ENCODE measurements at regions not wholly inside any gene's neighbourhood (a gene's known extent, or its start where the extent isn't known, plus 50 kb on each side); places are given as distances from the start of the nearest gene placed in this dataset.

GRCh38 chr2:36302911-36303310, 52.7 kb upstream of the CRIM1 start:
- Histone ChIP-seq H2AFZ (ENCODE audit: insufficient read depth, low read depth, low read length, poor library complexity, severe bottlenecking) (no peak overlapping the region), H3K27ac (ENCODE audit: low read depth in 1 of 2, low read length in 2 of 2) (no peak overlapping the region), H4K20me1 (ENCODE audit: insufficient read depth, low read length) (no peaks in the 10 kb centered on the region), H3K4me1 (ENCODE audit: control insufficient read depth in 1 of 2, insufficient read depth in 2 of 2, low read length in 2 of 2) (no peaks in the 10 kb centered on the region), H3K79me2 (ENCODE audit: insufficient read depth, low read length) (no peaks in the 10 kb centered on the region), H3K9me3 (replicated peaks in 1 of 2; ENCODE audit: control insufficient read depth in 1 of 2, insufficient read depth in 1 of 2, low read length in 2 of 2) (peaks cover 4% of the 10 kb centered on the region in 2 donors), H3K4me2 (replicated peaks; ENCODE audit: extremely low read depth, low read length, poor library complexity, severe bottlenecking) (no peak overlapping the region), H3K9ac (ENCODE audit: insufficient read depth, low read length, poor library complexity, severe bottlenecking) (no peak overlapping the region), H3K27me3 (ENCODE audit: control insufficient read depth in 2 of 2, insufficient read depth in 2 of 2, low read length in 2 of 2) (no peaks in the 10 kb centered on the region), H3K4me3 (replicated peaks in 1 of 3; ENCODE audit: low read depth in 2 of 3, low read length in 3 of 3) (no peak overlapping the region), H3K36me3 (replicated peaks in 1 of 2; ENCODE audit: control insufficient read depth in 1 of 2, insufficient read depth in 2 of 2, low read length in 2 of 2) (no peaks in the 10 kb centered on the region)
- 100% methylated on average over 1 of the region's 4 CpGs for WGBS (ENCODE audit: insufficient coverage)
- H3K9me3 Mint-ChIP-seq: peaks cover 7 to 23% (median 18%) of the 10 kb centered on the region in 7 donors
- TF ChIP-seq, protein P1, sequence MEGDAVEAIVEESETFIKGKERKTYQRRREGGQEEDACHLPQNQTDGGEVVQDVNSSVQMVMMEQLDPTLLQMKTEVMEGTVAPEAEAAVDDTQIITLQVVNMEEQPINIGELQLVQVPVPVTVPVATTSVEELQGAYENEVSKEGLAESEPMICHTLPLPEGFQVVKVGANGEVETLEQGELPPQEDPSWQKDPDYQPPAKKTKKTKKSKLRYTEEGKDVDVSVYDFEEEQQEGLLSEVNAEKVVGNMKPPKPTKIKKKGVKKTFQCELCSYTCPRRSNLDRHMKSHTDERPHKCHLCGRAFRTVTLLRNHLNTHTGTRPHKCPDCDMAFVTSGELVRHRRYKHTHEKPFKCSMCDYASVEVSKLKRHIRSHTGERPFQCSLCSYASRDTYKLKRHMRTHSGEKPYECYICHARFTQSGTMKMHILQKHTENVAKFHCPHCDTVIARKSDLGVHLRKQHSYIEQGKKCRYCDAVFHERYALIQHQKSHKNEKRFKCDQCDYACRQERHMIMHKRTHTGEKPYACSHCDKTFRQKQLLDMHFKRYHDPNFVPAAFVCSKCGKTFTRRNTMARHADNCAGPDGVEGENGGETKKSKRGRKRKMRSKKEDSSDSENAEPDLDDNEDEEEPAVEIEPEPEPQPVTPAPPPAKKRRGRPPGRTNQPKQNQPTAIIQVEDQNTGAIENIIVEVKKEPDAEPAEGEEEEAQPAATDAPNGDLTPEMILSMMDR (IDR thresholded peaks at IDR 0.05): no peak
- no peak overlapping the region for H3K4me3 Mint-ChIP-seq
- no peaks in the 10 kb centered on the region for H3K36me3 Mint-ChIP-seq
- peaks cover 1 to 3% (median 2%) of the 10 kb centered on the region in 3 donors for H3K27me3 Mint-ChIP-seq (ENCODE audit: low read depth in 3 of 3)
- no peak overlapping the region for H3K27ac Mint-ChIP-seq
- DNase-seq: no peak
- intact Hi-C loops (cut with micrococcal nuclease): no loop called here
- H3K4me1 Mint-ChIP-seq: no peaks in the 10 kb centered on the region

DNA sequence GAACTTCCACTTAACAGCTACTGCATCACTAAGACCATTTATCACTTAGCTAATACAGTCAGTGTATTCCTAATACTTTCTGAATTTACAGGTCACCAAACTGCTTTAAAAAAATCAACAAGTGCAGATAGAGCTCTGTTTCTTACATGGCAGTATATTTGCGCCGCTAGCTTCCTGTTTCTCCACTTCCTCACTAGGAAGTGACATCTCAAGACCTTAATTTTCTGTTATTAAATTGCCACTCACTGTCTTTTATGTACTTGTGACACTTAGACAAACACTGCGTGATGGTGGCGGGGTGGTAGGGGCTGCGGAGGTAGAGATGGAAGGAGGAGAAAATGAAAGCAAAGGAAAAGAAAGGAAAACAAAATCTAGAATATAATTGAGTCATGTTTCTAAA, 53.7 kb upstream of the CRIM1 start:
- no peaks in the 10 kb centered on the region for H3K27me3 ChIP-seq (ENCODE audit: control insufficient read depth in 2 of 2, insufficient read depth in 2 of 2, low read length in 2 of 2)
- no peaks in the 10 kb centered on the region for H3K36me3 ChIP-seq (replicated peaks in 1 of 2; ENCODE audit: control insufficient read depth in 1 of 2, insufficient read depth in 2 of 2, low read length in 2 of 2)
- H3K27ac Mint-ChIP-seq: no peak overlapping the region
- H4K20me1 ChIP-seq (ENCODE audit: insufficient read depth, low read length): no peaks in the 10 kb centered on the region
- peaks cover 4% of the 10 kb centered on the region in 2 donors for H3K9me3 ChIP-seq (replicated peaks in 1 of 2; ENCODE audit: control insufficient read depth in 1 of 2, insufficient read depth in 1 of 2, low read length in 2 of 2)
- TF ChIP-seq, protein P1 (IDR thresholded peaks at IDR 0.05): no peak
- no peak for DNase-seq
- no peak overlapping the region for H2AFZ ChIP-seq (ENCODE audit: insufficient read depth, low read depth, low read length, poor library complexity, severe bottlenecking)
- no peak overlapping the region for H3K4me3 ChIP-seq (replicated peaks in 1 of 3; ENCODE audit: low read depth in 2 of 3, low read length in 3 of 3)
- no peaks in the 10 kb centered on the region for H3K36me3 Mint-ChIP-seq
- peaks cover 7 to 23% (median 18%) of the 10 kb centered on the region in 7 donors for H3K9me3 Mint-ChIP-seq
- no peaks in the 10 kb centered on the region for H3K4me1 Mint-ChIP-seq
- 90% methylated on average over 2 of the region's 5 CpGs for WGBS (ENCODE audit: insufficient coverage)
- H3K27ac ChIP-seq (ENCODE audit: low read depth in 1 of 2, low read length in 2 of 2): no peak overlapping the region
- intact Hi-C loops (cut with micrococcal nuclease): no loop called here
- H3K79me2 ChIP-seq (ENCODE audit: insufficient read depth, low read length): no peaks in the 10 kb centered on the region
- H3K4me1 ChIP-seq (ENCODE audit: control insufficient read depth in 1 of 2, insufficient read depth in 2 of 2, low read length in 2 of 2): no peaks in the 10 kb centered on the region
- H3K4me2 ChIP-seq (replicated peaks; ENCODE audit: extremely low read depth, low read length, poor library complexity, severe bottlenecking): no peak overlapping the region
- H3K27me3 Mint-ChIP-seq (ENCODE audit: low read depth in 3 of 3): peaks cover 1 to 3% (median 2%) of the 10 kb centered on the region in 3 donors
- no peak overlapping the region for H3K4me3 Mint-ChIP-seq
- H3K9ac ChIP-seq (ENCODE audit: insufficient read depth, low read length, poor library complexity, severe bottlenecking): no peak overlapping the region

All from CD14-positive monocyte (primary cell).